DMS 273 treated with DMSO at 0.1 percent for 48 hours (cell line): ENCODE measurements at regions not wholly inside any gene's neighbourhood (a gene's known extent, or its start where the extent isn't known, plus 50 kb on each side); places are given as distances from the start of the nearest gene placed in this dataset.

Source experiments
- DNase-seq: peaks from one replicate; lab custom pipeline; 2025; lab: John Stamatoyannopoulos, UW

DNA sequence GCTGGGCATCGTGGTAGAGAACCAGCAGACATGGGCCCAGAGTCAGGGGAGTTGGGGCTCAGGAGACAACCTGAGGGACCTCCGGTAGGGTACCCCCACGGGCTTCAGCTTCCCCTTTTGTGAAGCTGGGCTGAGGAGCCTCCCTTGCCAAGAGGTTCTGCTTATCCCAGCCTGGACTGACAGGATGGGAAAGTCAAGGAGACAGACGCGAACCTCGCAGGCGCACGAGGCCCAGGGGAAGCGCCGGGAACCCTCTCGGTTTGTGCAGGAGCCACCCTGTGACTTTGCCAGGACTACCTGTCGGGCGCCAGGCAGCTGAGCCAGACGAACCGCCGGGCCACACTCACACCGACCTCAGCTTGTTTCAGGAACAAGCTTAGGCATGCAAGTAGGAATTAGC, 566.1 kb downstream of the BRD1 start:
- DNase-seq = no peak

DNA sequence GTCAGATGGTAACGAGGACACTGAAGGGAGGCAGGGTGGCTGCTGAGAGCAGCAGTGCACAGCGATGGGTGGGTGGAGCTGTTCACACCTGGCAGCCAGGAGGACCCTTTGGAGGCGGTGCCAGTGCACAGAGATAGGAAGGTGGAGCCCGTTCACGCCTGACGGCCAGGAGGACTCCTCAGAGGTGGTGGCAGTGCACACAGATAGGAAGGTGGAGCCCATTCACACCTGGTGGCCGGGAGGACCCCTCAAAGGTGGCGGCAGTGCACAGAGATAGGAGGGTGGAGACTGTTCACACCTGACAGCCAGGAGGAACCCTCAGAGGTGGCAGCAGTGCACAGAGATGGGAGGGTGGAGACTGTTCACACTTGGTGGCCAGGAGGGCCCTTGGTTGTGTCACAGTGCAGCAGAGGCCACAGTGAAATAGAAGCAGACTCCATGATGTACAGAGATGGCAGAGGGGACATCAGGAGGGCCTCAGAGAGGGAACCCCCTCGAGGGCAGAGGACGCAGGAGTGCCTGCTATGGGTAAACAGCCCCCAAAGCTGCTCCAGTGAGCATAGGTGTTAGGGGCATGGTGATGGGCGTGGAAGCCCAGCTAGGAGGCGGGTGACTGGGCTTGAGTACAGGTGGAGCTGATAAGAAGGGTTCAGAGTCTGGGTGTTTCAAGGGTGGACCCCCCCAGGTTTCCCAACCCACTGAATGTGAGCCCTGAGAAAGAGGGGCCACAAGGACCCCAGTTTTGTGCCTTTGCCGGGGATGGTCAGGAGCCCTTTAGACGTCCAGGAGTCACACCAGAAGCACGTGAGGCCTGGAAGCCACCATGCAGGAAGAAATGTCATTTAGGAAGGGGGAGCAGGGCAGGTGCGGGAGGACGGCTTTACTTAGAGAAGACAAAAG, 566.7 kb downstream of the BRD1 start:
- no peak for DNase-seq

DNA sequence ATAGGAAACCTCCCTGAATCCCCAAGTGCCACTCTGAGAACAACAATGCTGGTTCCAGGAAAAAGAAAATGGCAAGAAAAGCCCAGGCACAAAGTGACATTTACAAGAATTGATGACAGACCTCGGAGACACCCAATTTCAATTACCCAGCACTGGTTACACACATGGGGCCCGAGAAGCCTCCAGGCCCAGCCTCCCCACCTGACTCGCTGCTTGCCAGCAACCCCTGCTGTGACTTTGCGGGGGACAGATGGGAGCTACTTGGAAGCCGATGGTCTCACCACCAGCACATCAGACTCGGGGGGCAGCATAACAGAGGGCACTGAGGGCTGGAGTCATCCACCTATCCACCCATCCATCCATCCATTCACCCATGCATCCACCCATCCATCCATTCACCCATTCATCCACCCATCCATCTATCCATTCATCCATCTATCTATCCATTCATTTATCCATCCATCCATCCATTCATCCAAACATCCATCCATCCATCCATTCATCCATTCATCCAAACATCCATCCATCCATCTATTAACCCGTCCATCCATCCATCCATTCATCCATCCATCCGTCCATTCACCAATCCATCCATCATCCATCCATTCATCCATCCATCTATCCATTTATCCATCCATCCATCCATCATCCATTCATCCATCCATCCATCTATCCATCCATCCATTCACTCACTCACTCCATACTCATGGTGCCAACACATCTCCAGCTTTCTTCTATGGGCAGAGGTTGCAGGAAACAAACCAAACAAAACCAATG, 567.6 kb downstream of the BRD1 start:
- no peak for DNase-seq

DNA sequence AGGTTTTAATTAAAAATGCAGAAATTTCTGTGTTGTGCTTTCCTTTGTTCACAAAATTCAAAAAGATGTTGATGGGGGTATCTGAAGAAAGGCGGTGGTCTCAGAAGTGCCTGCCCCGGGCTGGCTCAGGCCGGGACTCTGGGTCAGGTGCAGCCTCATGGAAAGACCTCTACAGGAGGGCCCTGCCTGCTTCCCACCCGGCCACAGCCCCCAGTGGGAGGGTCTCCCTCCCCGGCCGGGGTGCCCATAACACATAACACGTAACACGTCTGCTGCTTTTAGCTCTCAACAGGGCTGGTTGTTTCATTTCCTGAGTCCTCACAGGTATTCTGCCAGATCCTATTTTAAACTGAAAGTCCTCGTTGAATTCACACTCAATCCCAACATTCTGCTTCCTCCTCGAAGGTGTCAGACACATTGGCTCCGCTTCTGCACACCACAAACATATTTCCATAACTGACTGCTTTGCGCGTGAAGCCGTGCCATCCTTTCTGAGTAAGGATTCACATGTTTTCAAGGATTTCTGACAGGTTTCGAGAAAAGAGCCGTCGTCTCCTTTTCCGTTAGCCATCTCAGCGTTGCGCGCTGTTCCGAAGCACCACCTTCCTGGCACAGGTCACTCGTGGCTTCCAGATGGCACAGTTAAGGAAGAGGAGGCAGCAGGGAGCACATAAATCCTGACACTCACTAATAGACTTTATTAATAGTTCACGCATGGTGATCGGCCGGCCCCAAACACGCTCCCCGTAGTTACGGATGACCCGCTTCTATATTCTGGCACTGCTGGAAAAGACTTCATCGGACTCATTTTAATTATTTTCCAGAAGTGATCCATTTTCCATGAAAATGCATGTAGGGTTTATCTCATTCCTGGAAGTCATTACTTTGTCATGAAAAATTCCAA, 569.3 kb downstream of the BRD1 start:
- no peak for DNase-seq

DNA sequence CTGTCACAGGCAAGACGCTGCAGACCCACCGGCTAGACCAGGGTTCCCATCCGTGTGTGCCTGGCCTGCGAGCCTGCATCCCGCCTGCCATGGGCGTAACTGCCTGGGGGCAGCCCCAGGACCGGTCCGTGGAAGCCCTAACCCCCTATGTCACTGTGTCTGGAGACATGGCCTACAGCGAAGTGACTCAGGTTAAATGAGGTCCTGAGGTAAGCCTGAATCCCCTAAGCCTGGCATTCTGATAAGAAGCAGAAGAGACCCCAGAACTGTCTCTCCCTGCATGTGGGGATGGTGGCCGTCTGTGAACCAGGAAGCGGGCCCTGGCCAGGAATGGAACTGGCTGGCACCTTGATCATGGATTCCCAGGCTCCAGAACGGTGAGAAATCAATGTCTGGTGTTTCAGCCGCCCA, 570.1 kb downstream of the BRD1 start:
- DNase-seq = no peak

DNA sequence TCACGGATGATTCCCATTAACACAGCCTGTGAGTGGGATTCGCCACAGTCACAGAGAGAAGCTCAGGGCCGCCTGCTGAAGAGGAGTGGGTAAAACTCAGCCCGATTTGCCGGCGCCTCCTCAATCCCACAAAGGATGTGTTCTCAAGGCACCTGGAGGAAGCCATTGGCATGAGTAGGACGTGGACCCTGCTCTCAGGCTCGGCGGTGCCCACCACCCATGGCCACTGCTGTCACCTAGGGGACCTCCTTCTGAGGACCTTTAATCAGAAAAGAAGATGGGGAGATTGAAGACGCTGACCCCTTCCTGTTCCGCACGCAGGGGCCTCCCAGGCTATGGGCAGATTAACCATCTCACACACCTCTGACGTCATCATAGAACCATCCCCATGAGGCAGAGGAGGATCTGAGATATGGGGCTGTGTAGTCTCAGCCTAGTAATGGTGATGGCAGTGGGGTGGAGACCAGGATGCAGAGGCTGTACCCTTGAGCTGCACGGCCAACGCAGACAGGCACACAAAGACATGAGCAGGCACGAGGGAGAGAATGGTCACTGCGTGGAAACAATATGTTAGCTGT, 571.8 kb downstream of the BRD1 start:
- DNase-seq = no peak

DNA sequence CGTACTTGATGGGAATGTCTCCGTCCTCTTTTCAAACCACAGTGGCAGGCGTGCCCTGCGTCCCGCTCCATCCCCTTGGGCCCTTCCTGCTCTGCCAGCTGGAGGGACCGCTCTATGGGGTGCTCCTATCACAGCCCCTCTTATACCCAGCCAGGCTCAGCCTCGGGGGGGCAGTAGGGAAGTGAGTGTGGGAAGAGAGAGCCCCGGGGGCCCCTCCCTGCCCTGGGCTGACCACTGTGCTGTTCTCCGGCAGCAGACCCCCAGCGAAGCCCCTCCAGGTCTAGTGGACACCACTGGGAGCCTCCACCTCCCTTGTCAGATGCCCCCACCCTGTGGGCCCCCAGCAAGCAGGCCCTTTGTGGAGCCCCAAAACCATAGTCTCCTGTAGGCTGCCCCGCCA, 572.5 kb downstream of the BRD1 start:
- DNase-seq = no peak

DNA sequence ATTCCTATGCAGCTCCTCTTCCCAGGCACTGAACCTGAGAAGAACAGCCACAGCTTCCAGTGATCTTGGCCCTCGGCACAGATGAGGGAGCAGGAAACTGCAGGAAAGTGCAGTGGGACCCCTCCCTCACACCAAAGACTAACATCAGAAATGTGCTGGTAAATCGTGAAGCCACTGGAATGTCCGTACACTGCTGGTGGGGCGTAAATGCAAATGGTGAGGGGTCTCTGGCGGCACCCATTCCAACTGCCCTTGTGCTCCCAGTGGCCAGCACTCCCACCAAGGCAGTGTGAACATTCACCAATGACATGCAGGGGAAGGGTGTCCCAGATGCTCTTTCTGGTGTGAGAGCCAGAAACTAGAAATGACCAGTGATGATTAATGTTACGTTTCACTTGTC, 574.0 kb downstream of the BRD1 start:
- DNase-seq = no peak

DNA sequence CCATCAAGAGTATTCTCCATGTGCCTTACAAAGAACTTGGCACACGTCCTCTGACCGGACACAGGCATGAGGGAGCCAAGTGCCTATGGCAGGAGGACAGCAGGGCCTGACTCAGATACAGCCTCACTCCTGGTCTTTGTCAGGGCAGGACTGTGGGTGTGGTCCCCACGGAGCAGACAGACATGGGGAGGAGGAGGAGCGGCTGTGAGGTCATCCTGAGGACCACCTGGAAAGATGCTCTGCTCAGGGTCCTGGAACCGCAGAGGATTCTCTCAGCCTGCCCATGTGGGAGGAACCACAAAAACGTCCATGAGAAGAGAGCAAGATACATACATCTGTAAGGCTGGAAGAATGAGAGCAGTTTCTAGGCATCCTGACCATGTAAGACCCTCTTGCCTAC, 576.3 kb downstream of the BRD1 start:
- no peak for DNase-seq

DNA sequence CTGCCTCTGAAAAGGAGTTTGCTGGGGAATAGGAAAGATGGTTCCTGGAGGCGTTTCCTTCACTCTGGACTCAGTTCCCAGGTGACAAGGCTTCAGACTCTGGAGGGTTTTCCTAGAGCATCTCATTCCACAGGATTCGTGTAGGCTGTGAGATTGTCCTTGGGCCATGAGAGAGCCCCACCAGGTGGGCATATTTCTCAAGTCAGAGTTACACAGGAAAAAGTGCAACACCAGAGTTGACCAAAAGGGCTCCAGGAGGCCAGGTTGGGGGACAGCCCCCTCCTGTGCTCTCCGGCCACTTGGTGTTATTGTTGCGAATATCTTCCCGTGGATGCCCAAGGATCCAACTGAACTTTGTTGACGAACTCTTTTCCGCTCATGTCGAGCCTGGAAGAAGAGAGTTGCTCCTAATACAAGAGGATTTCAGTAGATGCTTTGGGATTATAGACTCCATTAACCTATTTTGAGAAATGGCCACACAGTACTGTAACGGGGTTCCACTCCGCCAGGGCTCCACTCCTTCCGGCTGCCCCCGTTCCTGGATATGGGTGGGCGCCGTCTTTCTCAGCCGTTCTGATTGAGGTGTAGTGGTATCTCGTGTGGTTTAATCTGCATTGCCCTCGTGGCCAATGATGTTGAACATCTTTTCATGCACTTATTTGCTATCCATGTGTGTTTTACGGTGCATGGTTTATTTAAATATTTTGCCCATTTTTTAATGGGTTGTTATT, 580.3 kb downstream of the BRD1 start:
- no peak for DNase-seq

DNA sequence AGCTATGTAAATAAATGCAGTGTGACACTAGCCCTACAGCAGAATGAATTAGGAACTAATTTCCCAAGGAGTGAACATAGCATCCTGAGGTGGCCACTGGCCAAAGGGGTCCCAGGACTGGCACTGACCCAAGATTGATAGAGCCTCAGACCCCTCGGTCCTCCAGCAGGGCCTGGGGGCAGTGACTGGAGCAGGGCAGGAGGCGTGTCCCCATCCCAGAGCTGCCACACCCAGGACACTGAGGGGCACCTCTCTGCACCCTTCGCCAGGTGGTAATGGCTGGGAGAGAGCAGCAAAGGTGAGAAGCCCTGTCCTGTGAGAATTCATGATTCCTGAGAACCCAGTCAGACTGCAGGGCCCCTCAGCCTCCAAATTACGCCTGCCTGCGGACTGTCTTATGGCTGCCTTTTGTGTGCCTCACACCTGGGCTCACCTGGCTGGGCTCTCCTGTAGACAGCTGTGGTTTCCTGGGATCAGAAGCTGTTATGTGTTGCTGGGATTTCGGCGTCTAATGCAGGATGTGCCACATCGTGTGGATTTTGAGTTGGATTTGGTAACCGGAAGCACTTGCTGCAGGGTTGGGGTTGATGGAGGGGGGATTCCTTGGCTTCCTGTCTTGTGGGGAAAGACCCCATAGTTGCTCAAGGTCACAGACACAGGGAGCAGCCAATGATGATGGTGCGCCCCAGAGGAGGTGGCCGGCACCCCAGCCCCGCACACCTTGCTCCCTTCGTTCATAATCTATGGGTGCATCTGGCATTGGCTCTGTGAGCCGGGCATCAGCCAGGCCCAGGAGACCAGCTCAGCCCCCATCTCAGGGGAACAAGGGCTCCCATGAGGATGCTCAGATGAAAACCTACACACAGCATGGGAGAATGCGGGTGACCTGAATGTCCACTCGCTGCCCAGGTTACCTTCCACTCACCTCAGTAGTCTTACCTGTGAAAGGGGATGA, 582.9 kb downstream of the BRD1 start:
- DNase-seq = no peak

DNA sequence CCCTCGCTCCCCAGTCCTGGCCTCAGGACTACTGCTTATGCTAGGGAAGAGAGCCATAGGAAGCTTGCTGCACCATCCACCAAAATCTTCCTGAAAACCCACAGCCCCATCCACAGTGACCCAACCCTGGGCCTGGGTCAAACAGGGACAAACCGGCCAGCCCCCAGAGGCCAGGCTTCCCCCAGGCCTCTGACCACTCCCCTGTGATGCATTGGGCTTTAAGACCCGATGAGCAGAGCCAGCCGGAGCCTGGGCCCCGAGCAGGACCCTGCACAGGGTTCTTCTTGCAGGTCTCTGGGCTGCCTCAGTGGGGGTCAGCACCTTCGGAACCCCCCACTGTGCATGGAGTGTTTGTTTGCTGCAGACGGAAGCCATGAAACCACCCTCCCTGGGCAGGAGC, 583.7 kb downstream of the BRD1 start:
- DNase-seq = no peak

DNA sequence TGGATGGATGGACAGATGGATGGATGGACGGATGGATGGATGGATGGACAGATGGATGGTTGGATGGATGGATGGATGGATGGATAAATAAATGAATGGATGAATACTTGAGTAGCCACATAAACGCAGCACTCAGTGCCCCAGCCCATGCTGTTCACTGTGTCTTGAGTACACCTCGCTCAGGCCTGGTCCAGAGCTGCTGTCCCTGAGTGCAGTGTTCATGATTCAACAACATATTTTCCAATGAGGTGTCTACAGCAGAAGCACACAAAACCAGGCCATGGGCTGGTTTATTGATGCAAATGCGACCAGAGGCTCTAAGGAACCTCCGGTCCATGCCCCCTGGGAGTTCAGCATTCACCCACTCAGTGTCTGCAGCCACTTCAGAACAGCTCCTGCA, 584.3 kb downstream of the BRD1 start:
- no peak for DNase-seq

DNA sequence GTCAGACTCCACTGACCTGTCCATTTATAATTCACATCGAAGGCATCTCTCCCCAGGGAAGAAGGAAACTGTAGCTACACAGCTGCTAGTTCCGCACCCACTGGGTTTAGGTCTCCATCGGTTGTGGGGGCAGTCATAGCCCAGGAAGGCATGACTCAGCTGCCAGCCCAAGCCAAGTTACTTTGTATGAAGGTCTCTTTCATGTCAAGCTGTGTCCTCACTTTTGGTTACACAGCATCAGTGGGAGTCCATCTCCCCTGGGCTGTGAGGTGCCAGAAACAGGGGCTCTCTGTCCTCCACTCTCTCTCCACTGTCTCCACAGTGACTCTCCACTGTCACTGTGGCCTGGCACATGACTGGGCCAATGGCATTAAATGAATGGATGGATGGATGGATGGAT, 585.2 kb downstream of the BRD1 start:
- DNase-seq = no peak

DNA sequence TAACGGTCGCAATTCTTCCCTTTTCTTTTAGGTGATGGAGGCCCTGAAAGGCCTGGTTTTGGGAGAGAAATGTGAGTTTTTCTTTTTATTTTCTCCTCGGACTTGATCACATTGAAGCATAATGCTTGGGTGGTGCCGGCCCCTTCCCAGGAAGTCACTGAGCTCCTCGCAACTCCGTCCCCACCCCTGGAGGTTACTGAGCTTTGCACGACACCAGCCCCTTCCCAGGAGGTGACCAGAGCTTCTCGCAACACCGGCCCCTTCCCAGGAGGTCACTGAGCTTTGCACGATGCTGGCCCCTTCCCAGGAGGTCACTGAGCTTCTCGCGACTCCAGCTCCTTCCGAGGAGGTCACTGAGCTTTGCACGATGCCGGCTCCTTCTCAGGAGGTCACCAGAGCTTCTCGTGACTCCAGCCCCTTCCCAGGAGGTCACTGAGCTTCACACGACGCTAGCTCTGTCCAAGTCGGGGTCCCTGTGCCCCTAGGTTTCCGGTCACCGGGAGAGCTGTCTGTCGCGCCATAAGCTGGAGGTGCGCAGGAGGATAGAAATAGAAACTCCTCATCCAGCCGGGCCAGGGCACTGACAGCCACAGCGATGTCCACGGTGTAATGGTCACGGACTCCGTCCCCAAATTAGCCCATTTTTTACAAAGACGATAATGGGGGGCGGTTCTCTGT, 586.4 kb downstream of the BRD1 start:
- DNase-seq = no peak

DNA sequence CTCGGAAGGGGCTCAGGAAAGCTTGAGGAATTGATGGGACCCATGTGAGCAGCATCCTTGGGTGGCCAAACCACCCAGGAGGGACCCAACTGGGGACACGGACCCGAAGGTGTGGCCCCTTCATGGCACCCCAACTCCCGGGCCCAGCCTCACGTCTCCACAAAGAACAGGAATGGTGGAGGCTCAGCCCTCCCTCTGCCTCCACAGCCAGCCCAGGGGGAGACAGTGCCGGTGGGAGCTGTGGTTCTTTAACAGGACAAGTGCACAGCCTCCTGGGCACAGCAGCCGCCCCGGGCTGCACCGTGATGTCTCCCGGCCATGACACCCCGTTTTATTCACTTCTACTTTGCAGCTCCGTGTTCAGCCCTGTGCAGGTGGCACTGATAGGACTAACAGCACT, 587.2 kb downstream of the BRD1 start:
- no peak for DNase-seq

DNA sequence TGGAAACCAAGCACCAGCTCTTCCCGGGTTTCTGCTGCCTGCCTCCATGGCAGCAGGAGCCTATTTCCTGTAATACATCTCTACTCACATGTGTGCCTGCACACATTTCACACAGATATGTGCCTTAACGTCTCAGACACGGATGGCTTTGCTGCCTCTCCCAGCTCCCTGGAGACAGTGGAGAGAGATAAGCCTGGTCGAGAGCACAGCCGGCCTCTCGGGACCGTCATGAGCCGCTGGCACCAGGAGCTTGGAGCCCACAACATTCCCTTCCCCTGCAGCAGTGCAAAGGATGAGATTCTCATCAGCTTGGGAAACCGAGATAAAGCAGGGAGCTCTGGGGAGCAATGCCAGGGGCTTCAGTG, 587.7 kb downstream of the BRD1 start:
- DNase-seq = no peak

DNA sequence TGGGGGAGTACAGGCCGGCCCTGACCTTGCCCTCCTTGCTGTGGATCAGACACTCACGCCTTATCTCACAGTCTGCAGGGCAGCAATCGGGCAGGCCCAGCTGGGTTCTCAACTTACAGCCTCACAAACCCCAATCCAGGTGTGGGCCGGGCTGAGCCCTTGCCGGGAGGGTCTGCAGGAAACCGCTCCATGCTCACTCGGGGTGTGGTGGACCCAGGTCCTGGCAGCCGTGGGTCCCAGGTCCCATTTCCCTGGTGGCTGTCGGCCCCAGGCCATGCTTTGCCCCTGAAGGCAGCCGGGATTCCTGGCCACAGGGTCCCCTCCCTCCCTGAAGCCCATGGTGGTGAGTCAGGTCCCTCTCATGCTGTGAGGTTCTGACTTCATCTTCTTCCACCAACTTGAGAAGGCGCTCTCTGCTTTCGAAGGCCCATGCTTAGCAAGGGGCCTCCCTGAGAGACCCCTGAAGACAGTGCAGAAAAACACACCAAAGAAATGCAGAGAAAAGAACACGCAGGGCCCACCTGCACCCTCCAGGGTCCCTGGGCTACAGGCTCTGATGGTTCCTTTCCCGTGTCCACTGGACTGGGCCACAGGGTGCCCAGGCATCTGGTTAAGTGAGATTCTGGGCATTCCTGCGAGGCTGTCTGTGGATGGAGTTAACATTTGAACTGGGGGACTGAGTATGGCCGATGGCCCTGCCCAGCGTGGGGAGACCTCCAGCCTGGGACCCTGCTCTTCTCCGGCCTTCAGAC, 588.2 kb downstream of the BRD1 start:
- no peak for DNase-seq
